H9 (cell line): ENCODE measurements at regions not wholly inside any gene's neighbourhood (a gene's known extent, or its start where the extent isn't known, plus 50 kb on each side); places are given as distances from the start of the nearest gene placed in this dataset.

Experiments
- DNase-seq: peaks from one replicate; pipeline ENCODE4 v3.0.0-alpha.2; 2017
- H2AFZ ChIP-seq: one replicate; pipeline ENCODE4 v1.6.1; 2013; ENCODE audit warnings: mild to moderate bottlenecking, low read length, control low read depth, moderate library complexity
- H2AK5ac ChIP-seq: 2 replicates; pipeline ENCODE4 v1.6.1; 2013; ENCODE audit warnings: low read length, control low read depth, mixed read lengths; ENCODE audit not compliant: insufficient read length
- H2BK120ac ChIP-seq: one replicate; pipeline ENCODE4 v1.6.1; 2013; ENCODE audit warnings: low read depth, mild to moderate bottlenecking, low read length, control low read depth, inconsistent platforms; ENCODE audit not compliant: poor library complexity, severe bottlenecking
- H2BK12ac ChIP-seq: 2 replicates; pipeline ENCODE4 v1.6.1; 2013; ENCODE audit warnings: low read length, control low read depth, mixed read lengths, low read depth; ENCODE audit not compliant: insufficient read length
- H2BK15ac ChIP-seq: 2 replicates; pipeline ENCODE4 v1.6.1; 2013; ENCODE audit warnings: low read depth, low read length, control low read depth
- H2BK20ac ChIP-seq: one replicate; pipeline ENCODE4 v1.6.1; 2013; ENCODE audit warnings: low read depth, mild to moderate bottlenecking, low read length, control low read depth, inconsistent platforms; ENCODE audit not compliant: poor library complexity, severe bottlenecking
- H2BK5ac ChIP-seq: 2 replicates; pipeline ENCODE4 v1.6.1; 2013; ENCODE audit warnings: low read length, control low read depth, mixed read lengths; ENCODE audit not compliant: insufficient read length
- H3K14ac ChIP-seq: 2 replicates; pipeline ENCODE4 v1.6.1; 2013; ENCODE audit warnings: low read length, control low read depth; ENCODE audit not compliant: insufficient read depth
- H3K18ac ChIP-seq: 2 replicates; pipeline ENCODE4 v1.6.1; 2013; ENCODE audit warnings: low read depth, mild to moderate bottlenecking, mixed read lengths, low read length, control low read depth; ENCODE audit not compliant: insufficient read length
- H3K23ac ChIP-seq: 2 replicates; pipeline ENCODE4 v1.6.1; 2013; ENCODE audit warnings: low read length, control low read depth, mixed read lengths, low read depth; ENCODE audit not compliant: insufficient read length
- H3K23me2 ChIP-seq: 2 replicates; pipeline ENCODE4 v1.6.1; 2013; ENCODE audit warnings: low read depth, mild to moderate bottlenecking, mixed read lengths, low read length, control low read depth; ENCODE audit not compliant: insufficient read length, poor library complexity, severe bottlenecking
- H3K27ac ChIP-seq: 2 replicates; pipeline ENCODE4 v1.5.1; 2013; ENCODE audit warnings: low read length, control low read depth, mixed read lengths, low read depth; ENCODE audit not compliant: insufficient read length
- H3K27me3 ChIP-seq: 2 replicates; pipeline ENCODE4 v1.6.1; 2013; ENCODE audit warnings: low read length, control low read depth, inconsistent platforms; ENCODE audit not compliant: insufficient read depth
- H3K4ac ChIP-seq: 2 replicates; pipeline ENCODE4 v1.6.1; 2013; ENCODE audit warnings: low read depth, mild to moderate bottlenecking, control low read depth, inconsistent platforms, low read length, moderate library complexity
- H3K4me1 ChIP-seq: 2 replicates; pipeline ENCODE4 v1.6.1; 2013; ENCODE audit warnings: low read length, control low read depth, inconsistent platforms; ENCODE audit not compliant: insufficient read depth
- H3K4me2 ChIP-seq: 2 replicates; pipeline ENCODE4 v1.6.1; 2013; ENCODE audit warnings: low read length, control low read depth, mixed read lengths; ENCODE audit not compliant: insufficient read length, insufficient read depth
- H3K56ac ChIP-seq: 2 replicates; pipeline ENCODE4 v1.6.1; 2013; ENCODE audit warnings: low read depth, mild to moderate bottlenecking, mixed read lengths, low read length, control low read depth; ENCODE audit not compliant: insufficient read length
- H3K79me1 ChIP-seq: 2 replicates; pipeline ENCODE4 v1.6.1; 2013; ENCODE audit warnings: low read depth, mild to moderate bottlenecking, moderate library complexity, low read length, control low read depth, inconsistent platforms; ENCODE audit not compliant: insufficient read depth, poor library complexity, severe bottlenecking
- H3K79me2 ChIP-seq: 2 replicates; pipeline ENCODE4 v1.6.1; 2013; ENCODE audit warnings: low read length, control low read depth, inconsistent platforms; ENCODE audit not compliant: insufficient read depth
- H3K9ac ChIP-seq: 2 replicates; pipeline ENCODE4 v1.6.1; 2013; ENCODE audit warnings: low read length, control low read depth, mixed read lengths; ENCODE audit not compliant: insufficient read length; ENCODE audit errors: extremely low read depth
- H3K9me3 ChIP-seq: one replicate; pipeline ENCODE4 v1.6.1; 2013; ENCODE audit warnings: low read depth, low read length, inconsistent platforms; ENCODE audit not compliant: control insufficient read depth
- H3T11ph ChIP-seq: one replicate; pipeline ENCODE4 v1.6.1; 2013; ENCODE audit warnings: mild to moderate bottlenecking, low read length, control low read depth, inconsistent platforms
- H4K20me1 ChIP-seq: one replicate; pipeline ENCODE4 v1.6.1; 2013; ENCODE audit not compliant: control insufficient read depth, insufficient read length, insufficient read depth
- H4K5ac ChIP-seq: 2 replicates; pipeline ENCODE4 v1.6.1; 2013; ENCODE audit warnings: low read depth, mild to moderate bottlenecking, mixed read lengths, low read length, control low read depth; ENCODE audit not compliant: insufficient read length
- H4K8ac ChIP-seq: replicated peaks from 2 replicates; pipeline ENCODE4 v1.6.1; 2013; ENCODE audit warnings: low read length, control low read depth, mixed read lengths, low read depth; ENCODE audit not compliant: insufficient read length
- H4K91ac ChIP-seq: 2 replicates; pipeline ENCODE4 v1.6.1; 2013; ENCODE audit warnings: low read depth, mild to moderate bottlenecking, moderate library complexity, mixed read lengths, low read length, control low read depth; ENCODE audit not compliant: insufficient read length
- H3K27ac Mint-ChIP-seq, 3 experiments: 2 replicates in 2 of 3; 3 replicates in 1 of 3; pipeline ENCODE4 v1.8.0; 2020 to 2021; ENCODE audit warnings: mixed read lengths in 3 of 3, mild to moderate bottlenecking in 1 of 3, moderate library complexity in 1 of 3
- H3K27me3 Mint-ChIP-seq: 2 replicates; pipeline ENCODE4 v1.8.0; 2021; ENCODE audit warnings: low read depth, mild to moderate bottlenecking, moderate library complexity, mixed read lengths
- H3K36me3 Mint-ChIP-seq, 3 experiments: 2 replicates in 2 of 3; 3 replicates in 1 of 3; pipeline ENCODE4 v1.8.0; 2020 to 2021; ENCODE audit warnings: low read depth in 3 of 3, mixed read lengths in 3 of 3; ENCODE audit not compliant: insufficient read depth in 1 of 3
- H3K4me1 Mint-ChIP-seq, 2 experiments: 2 replicates each; pipeline ENCODE4 v1.8.0; 2020; ENCODE audit warnings: mixed read lengths in 2 of 2
- H3K4me3 Mint-ChIP-seq, 2 experiments: 2 replicates in 1 of 2; 3 replicates in 1 of 2; pipeline ENCODE4 v1.8.0; 2020 to 2021; ENCODE audit warnings: mild to moderate bottlenecking in 2 of 2, mixed read lengths in 2 of 2, moderate library complexity in 1 of 2
- H3K9me3 Mint-ChIP-seq, 2 experiments: 2 replicates in 1 of 2; 3 replicates in 1 of 2; pipeline ENCODE4 v1.8.0; 2020; ENCODE audit warnings: mild to moderate bottlenecking in 2 of 2, mixed read lengths in 2 of 2, moderate library complexity in 1 of 2
- CTCF ChIP-seq: fragments of 200-600 bp; sonication (generic); conservative IDR thresholded peaks from 3 replicates; pipeline ENCODE4 v1.8.0; 2021; ENCODE audit warnings: antibody characterized with exemption, mild to moderate bottlenecking
- WGBS: extraction: QIAGEN DNeasy Blood & Tissue Kit; methylation state at CpG from one replicate; pipeline ENCODE4 v1.1.7; 2013; ENCODE audit warnings: missing lambda C conversion rate, low lambda C conversion rate, mixed read lengths; ENCODE audit not compliant: insufficient read length; ENCODE audit errors: extremely low coverage; 5-methylcytosine and 5-hydroxymethylcytosine counted together

GRCh38 chr3:182300266-182300665 lies 493.0 kb upstream of the ATP11B start:
- Histone ChIP-seq H3K18ac (no peak overlapping the region), H3K9ac (no peak overlapping the region), H2BK5ac (no peak overlapping the region), H3K4me2 (no peak overlapping the region), H4K5ac (no peak overlapping the region), H3K14ac (no peak overlapping the region), H2AFZ (no peak overlapping the region), H4K20me1 (no peaks in the 10 kb centered on the region), H3K27ac (no peak overlapping the region), H2BK20ac (no peak overlapping the region), H3K79me1 (no peaks in the 10 kb centered on the region), H3K79me2 (no peaks in the 10 kb centered on the region), H3K27me3 (no peaks in the 10 kb centered on the region), H2AK5ac (no peak overlapping the region), H2BK12ac (no peak overlapping the region), H3K56ac (no peak overlapping the region), H3K9me3 (no peaks in the 10 kb centered on the region), H2BK120ac (no peak overlapping the region), H4K8ac (no peak overlapping the region), H3K23ac (no peak overlapping the region), H3K23me2 (no peaks in the 10 kb centered on the region), H3K4me1 (no peaks in the 10 kb centered on the region), H4K91ac (no peak overlapping the region), H3T11ph (no peak overlapping the region), H3K4ac (no peak overlapping the region), H2BK15ac (no peak overlapping the region)
- H3K4me1 Mint-ChIP-seq = no peaks in the 10 kb centered on the region
- no CpG with 5 or more reads among the region's 4 CpGs for WGBS
- H3K27me3 Mint-ChIP-seq = no peaks in the 10 kb centered on the region
- H3K36me3 Mint-ChIP-seq = no peaks in the 10 kb centered on the region
- no peak overlapping the region for H3K4me3 Mint-ChIP-seq
- H3K27ac Mint-ChIP-seq = no peak overlapping the region
- TF ChIP-seq CTCF = no peak
- no peaks in the 10 kb centered on the region for H3K9me3 Mint-ChIP-seq
- DNase-seq = no peak
